IMR-90 (cell line): ENCODE measurements at regions not wholly inside any gene's neighbourhood (a gene's known extent, or its start where the extent isn't known, plus 50 kb on each side); places are given as distances from the start of the nearest gene placed in this dataset.

Experiments
- ATAC-seq: fragments of 200-7000 bp; cut with Tn5 transposase; 2 replicates; pipeline ENCODE4 v1.9.1; 2020; ENCODE audit warnings: low read depth, mild to moderate bottlenecking, moderate library complexity
- BruUV-seq: library from RNA; stranded (reverse); fragments of 400-500 nt; replicated peaks from 2 replicates; lab custom pipeline; 2021; lab: Mats Ljungman, UMichigan
- CTCF ChIA-PET: fragments of 300-600 bp; formaldehyde crosslinking; extraction: SDS; loops from one replicate; lab custom pipeline; 2021; ENCODE audit warnings: antibody characterized with exemption; lab: Yijun Ruan, JAX
- POLR2A ChIA-PET: fragments of 300-600 bp; sonication (Branson Sonifier 250); formaldehyde crosslinking; loops from one replicate; lab custom pipeline; 2022; ENCODE audit warnings: antibody characterized with exemption; ENCODE audit not compliant: unreplicated experiment; lab: Charles Lee
- DNase-seq: peaks from one replicate; pipeline ENCODE4 v3.0.0; 2013
- H2AFZ ChIP-seq: replicated peaks from 2 replicates; pipeline ENCODE3; 2013; ENCODE audit warnings: low read length, mild to moderate bottlenecking; ENCODE audit not compliant: poor library complexity
- H2AK5ac ChIP-seq: 2 replicates; pipeline ENCODE4 v1.6.1; 2013; ENCODE audit warnings: low read depth, low read length, inconsistent platforms
- H2AK9ac ChIP-seq: replicated peaks from 2 replicates; pipeline ENCODE3; 2013; ENCODE audit warnings: mild to moderate bottlenecking, low read depth, low read length, moderate library complexity; ENCODE audit not compliant: poor library complexity
- H2BK120ac ChIP-seq: 2 replicates; pipeline ENCODE4 v1.6.1; 2013; ENCODE audit warnings: low read depth, low read length, inconsistent platforms
- H2BK15ac ChIP-seq: 3 replicates; pipeline ENCODE4 v1.6.1; 2013; ENCODE audit warnings: low read depth, low read length, inconsistent platforms
- H2BK20ac ChIP-seq: 2 replicates; pipeline ENCODE4 v1.6.1; 2013; ENCODE audit warnings: low read depth, mild to moderate bottlenecking, inconsistent platforms, low read length, moderate library complexity
- H2BK5ac ChIP-seq: 2 replicates; pipeline ENCODE4 v1.6.1; 2013; ENCODE audit warnings: mild to moderate bottlenecking, low read depth, low read length, inconsistent platforms; ENCODE audit not compliant: poor library complexity, severe bottlenecking
- H3K14ac ChIP-seq: replicated peaks from 2 replicates; pipeline ENCODE4 v1.6.1; 2013; ENCODE audit warnings: low read depth, low read length, inconsistent platforms
- H3K18ac ChIP-seq: 2 replicates; pipeline ENCODE4 v1.6.1; 2013; ENCODE audit warnings: low read depth, low read length, control low read depth
- H3K23ac ChIP-seq: 2 replicates; pipeline ENCODE4 v1.6.1; 2013; ENCODE audit warnings: low read depth, low read length, inconsistent platforms
- H3K27ac ChIP-seq: 2 replicates; pipeline ENCODE4 v1.5.1; 2013; ENCODE audit warnings: mild to moderate bottlenecking, control low read depth, low read length; ENCODE audit not compliant: insufficient read depth
- H3K27me3 ChIP-seq: 2 replicates; pipeline ENCODE4 v1.6.1; 2013; ENCODE audit warnings: low read length; ENCODE audit not compliant: control insufficient read depth, insufficient read depth
- H3K36me3 ChIP-seq: 2 replicates; pipeline ENCODE4 v1.6.1; 2013; ENCODE audit warnings: low read length, mixed read lengths; ENCODE audit not compliant: control insufficient read depth, insufficient read depth
- H3K4ac ChIP-seq: 2 replicates; pipeline ENCODE4 v1.6.1; 2013; ENCODE audit warnings: low read depth, low read length, inconsistent platforms
- H3K4me1 ChIP-seq: 2 replicates; pipeline ENCODE4 v1.6.1; 2013; ENCODE audit warnings: low read length, mixed read lengths; ENCODE audit not compliant: control insufficient read depth, insufficient read depth
- H3K4me2 ChIP-seq: 2 replicates; pipeline ENCODE4 v1.6.1; 2013; ENCODE audit warnings: low read depth, mild to moderate bottlenecking, control low read depth, low read length, moderate library complexity
- H3K4me3 ChIP-seq: 2 replicates; pipeline ENCODE4 v1.5.1; 2013; ENCODE audit warnings: low read depth, mild to moderate bottlenecking, control low read depth, low read length, moderate library complexity; ENCODE audit not compliant: insufficient read depth
- H3K56ac ChIP-seq: 2 replicates; pipeline ENCODE4 v1.6.1; 2013; ENCODE audit warnings: low read length, inconsistent platforms; ENCODE audit not compliant: insufficient read depth; ENCODE audit errors: extremely low read depth
- H3K79me1 ChIP-seq, 2 experiments: 2 replicates each; pipeline ENCODE4 v1.6.1; 2013; ENCODE audit warnings: low read length in 2 of 2, inconsistent platforms in 1 of 2, low read depth in 1 of 2
- H3K9ac ChIP-seq: 2 replicates; pipeline ENCODE4 v1.6.1; 2013; ENCODE audit warnings: low read depth, low read length, control low read depth
- H3K9me1 ChIP-seq: 2 replicates; pipeline ENCODE4 v1.6.1; 2013; ENCODE audit warnings: low read length, inconsistent platforms; ENCODE audit not compliant: insufficient read depth
- H3K9me3 ChIP-seq: 2 replicates; pipeline ENCODE4 v1.6.1; 2013; ENCODE audit warnings: low read length; ENCODE audit not compliant: control insufficient read depth, insufficient read depth
- H4K20me1 ChIP-seq: 2 replicates; pipeline ENCODE4 v1.6.1; 2013; ENCODE audit warnings: low read length, inconsistent platforms; ENCODE audit not compliant: insufficient read depth
- H4K5ac ChIP-seq: 2 replicates; pipeline ENCODE4 v1.6.1; 2013; ENCODE audit warnings: mild to moderate bottlenecking, low read depth, low read length, control low read depth
- H4K8ac ChIP-seq, 2 experiments: 2 replicates each; pipeline ENCODE4 v1.6.1; 2013; ENCODE audit warnings: low read depth in 2 of 2, low read length in 2 of 2, control low read depth in 1 of 2, inconsistent platforms in 1 of 2
- H4K91ac ChIP-seq: 2 replicates; pipeline ENCODE4 v1.6.1; 2013; ENCODE audit warnings: low read depth, low read length, inconsistent platforms; ENCODE audit not compliant: insufficient read depth
- CEBPB ChIP-seq: IDR thresholded peaks from 2 replicates; pipeline ENCODE4 v1.6.1; 2012; ENCODE audit warnings: low read depth, low read length, improper control_type of control experiment
- CTCF ChIP-seq: conservative IDR thresholded peaks from 2 replicates; pipeline ENCODE4 v1.5.1; 2012; ENCODE audit warnings: mild to moderate bottlenecking, low read depth, low read length, improper control_type of control experiment
- FOS ChIP-seq: fragments of 150-350 bp; IDR thresholded peaks from 2 replicates; pipeline ENCODE4 v1.6.1; 2016; ENCODE audit warnings: low read depth, low read length
- MAFK ChIP-seq: IDR thresholded peaks from 2 replicates; pipeline ENCODE4 v1.6.1; 2012; ENCODE audit warnings: low read depth, low read length, improper control_type of control experiment
- MAZ ChIP-seq: IDR thresholded peaks from 2 replicates; pipeline ENCODE4 v1.6.1; 2012; ENCODE audit warnings: low read depth, mild to moderate bottlenecking, low read length, improper control_type of control experiment, moderate library complexity, borderline replicate concordance
- RAD21 ChIP-seq: IDR thresholded peaks from 2 replicates; pipeline ENCODE4 v1.6.1; 2012; ENCODE audit warnings: low read length, improper control_type of control experiment
- RFX5 ChIP-seq: IDR thresholded peaks from 2 replicates; pipeline ENCODE4 v1.8.0; 2012; ENCODE audit warnings: low read depth, mild to moderate bottlenecking, low read length, moderate library complexity
- SMC3 ChIP-seq: fragments of 150-350 bp; IDR thresholded peaks from 2 replicates; pipeline ENCODE4 v1.6.1; 2016; ENCODE audit warnings: low read depth, mild to moderate bottlenecking, antibody characterized with exemption, low read length, moderate library complexity
- USF2 ChIP-seq: fragments of 150-350 bp; IDR thresholded peaks from 2 replicates; pipeline ENCODE4 v1.6.1; 2017; ENCODE audit warnings: mild to moderate bottlenecking, antibody characterized with exemption, low read length, low read depth
- dilution Hi-C: fragments of 300-500 bp; cut with HindIII; formaldehyde crosslinking; loops from one replicate; pipeline ENCODE4 v1.14.3; 2018; ENCODE audit warnings: low sequenced_read_pairs; ENCODE audit not compliant: unreplicated experiment
- in situ Hi-C: fragments of 300-500 bp; cut with MboI; formaldehyde crosslinking; loops from 3 replicates; pipeline ENCODE4 v1.14.3; 2019; ENCODE audit warnings: low sequenced_read_pairs, inconsistent platforms, mixed read lengths
- intact Hi-C: fragments of 100-400 bp; cut with micrococcal nuclease; formaldehyde crosslinking; loops from 2 replicates; pipeline ENCODE4 v1.10.0; 2022

GRCh38 chr3:26171006-26171405 is 381.1 kb downstream of the OXSM start:
- Histone ChIP-seq H3K18ac (no peak overlapping the region), H2BK15ac (no peak overlapping the region), H3K56ac (no peak overlapping the region), H3K27ac (no peak overlapping the region), H2BK120ac (no peak overlapping the region), H3K4ac (no peak overlapping the region), H3K36me3 (no peaks in the 10 kb centered on the region), H3K9me3 (no peaks in the 10 kb centered on the region; the same call in 1 of the 2 replicates), H2AFZ (no peak overlapping the region), H3K4me3 (no peak overlapping the region), H3K27me3 (no peaks in the 10 kb centered on the region), H3K79me1 (no peaks in the 10 kb centered on the region), H3K9ac (no peak overlapping the region), H4K91ac (no peak overlapping the region), H4K5ac (no peak overlapping the region), H3K9me1 (no peaks in the 10 kb centered on the region), H2BK5ac (no peak overlapping the region), H3K23ac (no peak overlapping the region), H2BK20ac (no peak overlapping the region), H3K4me1 (no peaks in the 10 kb centered on the region), H2AK5ac (no peak overlapping the region), H3K4me2 (no peak overlapping the region), H4K20me1 (no peaks in the 10 kb centered on the region), H3K14ac (no peak overlapping the region), H4K8ac (no peak overlapping the region), H2AK9ac (no peak overlapping the region)
- in situ Hi-C loops (no loop called here), intact Hi-C loops (no loop called here), dilution Hi-C loops (no loop called here)
- no peak for TF ChIP-seq USF2
- no peak for TF ChIP-seq RAD21
- no peak for TF ChIP-seq CTCF
- no peak for TF ChIP-seq CEBPB
- no peak for TF ChIP-seq RFX5
- TF ChIP-seq FOS, result no peak
- no peak for TF ChIP-seq MAZ
- TF ChIP-seq SMC3, result no peak
- no peak for TF ChIP-seq MAFK
- DNase-seq, result no peak
- ChIA-PET CTCF (no interaction called here), POLR2A (no interaction called here)
- no peak for ATAC-seq
- BruUV-seq, result no TSS peak
